Activated CD4-positive, alpha-beta T cell treated with anti-CD3 and anti-CD28 coated beads, Interleukin-2, amount 50 U/mL, for 16 hours (primary cell): ENCODE measurements at regions not wholly inside any gene's neighbourhood (a gene's known extent, or its start where the extent isn't known, plus 50 kb on each side); places are given as distances from the start of the nearest gene placed in this dataset.
"Not testable (repeated sequence)": the region's sequence is repeated elsewhere in the genome, so short reads cannot be mapped to it uniquely, and the experiment has no call there.

Experiments used
- DNase-seq: peaks from one replicate; pipeline ENCODE4 v3.0.0-alpha.2; 2020

GRCh38 chr1:73766786-73767348 is 431.1 kb downstream of the LRRIQ3 start:
- DNase-seq: no peak

DNA sequence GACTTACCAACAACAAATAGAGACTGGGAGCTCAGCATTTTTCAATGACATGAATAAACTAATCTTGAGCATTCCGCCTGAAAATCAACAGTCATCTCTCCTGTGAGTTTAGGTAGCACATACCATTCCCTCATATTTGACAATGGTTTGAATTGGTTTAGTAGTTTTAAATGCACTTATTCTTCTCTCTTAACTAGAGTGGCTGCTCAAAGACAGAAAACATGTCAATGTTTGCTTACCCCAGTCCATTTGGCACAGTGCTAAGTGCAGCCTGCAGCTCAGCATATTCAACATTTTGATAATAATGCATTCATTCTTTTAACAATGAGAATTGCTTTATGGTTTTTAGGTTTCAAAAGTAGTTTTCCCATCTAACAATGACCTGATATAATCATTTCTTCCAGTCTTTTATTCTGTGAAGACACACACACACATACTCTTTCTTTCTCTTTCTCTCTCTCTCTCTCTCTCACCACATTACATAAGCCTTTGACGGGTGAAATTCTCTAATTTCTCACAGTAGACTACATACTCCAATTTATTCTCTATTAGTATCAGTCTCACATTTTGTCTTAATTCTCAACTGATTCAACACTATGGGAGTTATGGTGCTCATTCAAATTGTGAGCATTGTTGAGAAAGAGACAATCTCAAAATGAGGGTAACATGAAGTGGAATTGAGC is 432.3 kb downstream of the LRRIQ3 start:
- DNase-seq: no peak

DNA sequence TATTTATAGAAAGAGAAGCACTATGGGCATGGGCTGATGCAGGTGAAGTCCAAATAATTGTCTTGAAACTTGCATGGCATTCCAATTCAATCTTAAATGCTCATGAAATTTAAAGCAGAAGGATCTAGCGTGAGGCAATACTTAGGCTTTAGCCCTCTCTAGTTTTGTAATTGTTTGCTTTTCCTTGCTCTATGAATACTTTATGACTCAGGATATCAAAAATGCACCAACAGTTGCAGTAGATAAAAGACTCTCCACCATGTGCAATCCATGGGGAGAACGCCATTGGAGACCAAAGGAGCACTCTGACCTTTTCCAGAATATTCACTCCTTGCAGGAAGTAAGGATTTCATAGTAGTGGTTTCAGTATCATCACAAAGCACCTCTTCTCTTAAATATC is 436.4 kb downstream of the LRRIQ3 start:
- no peak for DNase-seq

DNA sequence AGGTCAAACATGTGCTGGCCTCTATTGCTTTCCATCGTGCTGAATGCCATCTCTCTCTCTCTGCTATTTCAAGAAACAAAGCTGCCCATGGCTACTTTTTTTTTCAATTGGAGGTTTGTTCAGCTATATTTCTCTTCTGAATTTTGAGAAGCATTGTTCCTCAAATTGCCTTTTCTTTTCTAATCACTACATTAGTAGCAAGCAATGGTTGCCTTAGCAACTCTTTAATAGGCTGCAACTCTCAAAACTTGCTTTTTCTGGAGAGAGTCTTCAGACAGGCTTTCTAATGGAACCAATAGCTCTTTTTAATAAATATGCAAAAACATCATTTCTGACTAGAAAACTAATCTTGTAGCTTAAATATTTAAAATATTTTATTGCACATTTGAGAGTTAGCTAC is 439.0 kb downstream of the LRRIQ3 start:
- no peak for DNase-seq

DNA sequence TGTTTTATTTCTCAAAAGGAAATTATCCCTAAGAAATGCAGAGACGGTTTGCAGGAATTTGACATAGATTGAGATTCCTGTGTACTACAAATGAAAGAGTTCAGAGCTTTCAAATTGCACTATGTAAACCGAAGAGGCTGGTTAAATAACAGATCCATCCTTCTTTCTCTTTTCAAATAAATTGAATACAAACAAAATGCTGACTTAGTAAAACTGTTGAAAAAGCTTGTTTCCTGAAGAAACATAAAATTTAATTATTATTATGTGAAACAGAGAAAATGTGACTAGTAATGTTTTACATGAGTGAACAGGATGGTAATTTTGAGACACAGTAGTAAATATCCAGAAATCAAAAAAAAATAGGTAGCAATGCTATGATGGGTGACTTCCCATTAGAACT is 441.2 kb downstream of the LRRIQ3 start:
- DNase-seq: no peak

DNA sequence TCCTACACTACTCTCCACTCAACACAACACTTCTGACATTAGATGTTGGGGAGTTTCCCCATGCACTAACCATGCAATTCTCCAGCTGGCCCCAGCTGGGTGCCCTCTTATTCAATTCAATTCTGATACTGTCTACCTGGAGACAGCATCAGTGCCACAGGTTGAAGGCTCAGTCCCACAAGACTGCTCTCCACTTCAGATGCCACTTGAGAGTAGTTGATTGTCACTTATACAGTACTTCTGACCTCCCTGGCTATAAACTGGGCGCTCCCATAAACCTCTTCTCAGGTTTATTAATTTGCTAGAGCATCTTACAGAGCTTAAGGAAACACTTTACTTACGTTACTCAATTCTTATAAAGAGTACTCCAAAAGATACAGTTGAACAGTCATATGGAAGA is 442.3 kb downstream of the LRRIQ3 start:
- DNase-seq: no peak

GRCh38 chr1:73749996-73750395 is 448.0 kb downstream of the LRRIQ3 start:
- no peak for DNase-seq

DNA sequence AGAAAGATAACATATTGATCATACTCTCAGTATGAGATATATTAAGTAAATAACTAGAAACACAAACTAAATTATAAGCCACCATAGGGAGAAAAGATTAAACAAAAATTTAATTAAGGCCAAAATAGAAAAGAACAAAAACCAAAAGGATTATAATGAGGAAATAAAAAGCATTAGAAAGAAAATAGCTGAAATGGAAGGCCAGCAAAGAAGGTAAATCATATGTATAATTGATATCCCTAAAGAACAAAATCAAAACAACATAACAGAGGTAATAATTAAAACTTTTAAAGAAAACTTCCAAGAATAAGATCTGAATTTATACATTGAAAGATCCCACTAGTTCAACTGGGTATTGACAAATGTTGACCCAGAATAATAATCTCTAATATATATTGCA is 453.0 kb downstream of the LRRIQ3 start:
- no peak for DNase-seq

DNA sequence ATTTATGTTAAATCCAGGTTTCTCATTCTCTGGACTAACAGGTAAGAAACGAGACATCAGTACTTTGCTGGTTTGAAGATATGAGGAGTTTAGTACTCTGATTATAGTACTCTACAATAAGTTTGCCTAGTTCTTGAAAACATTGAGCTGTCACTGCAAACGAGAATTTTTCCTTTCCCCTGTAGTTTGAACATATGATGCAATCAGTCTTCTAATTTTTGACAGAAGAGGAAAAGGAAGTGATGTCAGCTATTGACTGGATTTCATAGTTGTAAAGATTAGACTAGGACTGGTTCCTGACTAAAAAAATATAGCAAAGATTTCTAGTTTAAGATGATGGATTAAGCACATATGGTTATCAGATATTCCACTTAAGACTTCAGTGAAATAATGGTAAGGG is 461.9 kb downstream of the LRRIQ3 start:
- no peak for DNase-seq

DNA sequence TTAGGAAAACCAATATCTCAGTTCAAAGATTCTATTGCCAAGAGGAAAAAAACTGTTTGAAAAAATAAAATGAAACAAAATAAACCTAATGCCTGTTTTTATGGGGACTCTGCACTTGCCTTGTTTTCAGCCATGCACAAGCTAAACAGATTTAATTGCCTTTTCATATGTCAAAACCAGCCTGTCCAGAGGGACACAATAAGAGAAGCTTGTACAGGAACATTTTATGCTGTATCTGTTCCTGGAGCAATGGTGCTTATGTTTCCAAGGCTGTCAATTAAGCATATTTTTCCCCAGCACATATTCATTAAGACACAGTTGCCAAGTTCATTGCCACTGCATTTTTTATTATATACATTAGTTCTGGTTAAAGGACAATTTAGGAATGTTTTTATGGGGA is 470.9 kb downstream of the LRRIQ3 start:
- no peak for DNase-seq

- DNase-seq: no peak
These were observed 475.9 kb downstream of the LRRIQ3 start for GRCh38 chr1:73722055-73722454.

DNA sequence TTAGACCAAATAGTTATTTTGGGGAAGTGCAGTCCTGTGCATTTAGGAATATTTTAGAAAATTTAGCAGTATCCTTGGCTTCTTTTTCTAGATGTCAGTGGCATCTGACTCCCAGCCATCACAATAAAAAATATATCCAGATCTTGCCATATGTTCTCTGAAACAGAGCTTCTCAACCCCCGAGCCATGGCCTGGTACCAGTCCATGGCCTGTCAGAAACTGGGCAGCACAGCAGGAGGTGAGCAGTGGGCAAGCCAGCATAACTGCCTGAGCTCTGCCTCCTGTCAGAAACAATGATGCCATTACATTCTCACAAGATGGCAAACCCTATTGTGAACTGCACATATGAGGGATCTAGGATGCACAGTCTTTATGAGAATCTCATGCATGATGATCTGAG is 480.0 kb downstream of the LRRIQ3 start:
- no peak for DNase-seq

- DNase-seq: no peak
These were observed 486.9 kb downstream of the LRRIQ3 start for GRCh38 chr1:73711089-73711488.

- no peak for DNase-seq
These were observed 496.1 kb downstream of the LRRIQ3 start for GRCh38 chr1:73701826-73702225.

DNA sequence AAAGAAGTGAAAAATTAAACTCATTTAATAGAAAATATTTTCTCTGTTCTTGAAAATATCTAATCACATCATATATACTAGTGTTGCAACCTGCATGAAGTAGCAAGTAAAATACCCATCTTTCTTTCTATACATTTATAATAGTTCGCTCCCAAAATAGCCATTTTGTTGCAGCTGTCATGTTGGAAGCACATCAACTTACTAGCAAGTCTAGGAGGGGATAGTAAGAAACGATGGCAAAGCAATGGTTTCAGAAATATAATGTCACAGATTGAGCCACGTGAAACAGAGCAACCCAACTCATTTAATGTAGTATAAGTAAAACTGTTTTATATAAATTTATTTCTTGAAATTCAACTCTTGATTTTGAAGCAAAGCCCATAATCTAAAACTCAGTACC is 521.8 kb downstream of the LRRIQ3 start:
- no peak for DNase-seq

- peak; percentile 2 for DNase-seq
These were observed 522.9 kb downstream of the LRRIQ3 start for GRCh38 chr1:73674945-73675561.

GRCh38 chr1:73673971-73674370 is 524.0 kb downstream of the LRRIQ3 start:
- no peak for DNase-seq

- no peak for DNase-seq
These were observed 526.4 kb downstream of the LRRIQ3 start for GRCh38 chr1:73671530-73671929.

GRCh38 chr1:73667959-73668358 is 530.0 kb downstream of the LRRIQ3 start:
- DNase-seq: not testable (repeated sequence)

- DNase-seq: no peak
These were observed 535.5 kb downstream of the LRRIQ3 start for GRCh38 chr1:73662526-73662925.

- DNase-seq: no peak
These were observed 538.8 kb downstream of the LRRIQ3 start for GRCh38 chr1:73659136-73659535.

DNA sequence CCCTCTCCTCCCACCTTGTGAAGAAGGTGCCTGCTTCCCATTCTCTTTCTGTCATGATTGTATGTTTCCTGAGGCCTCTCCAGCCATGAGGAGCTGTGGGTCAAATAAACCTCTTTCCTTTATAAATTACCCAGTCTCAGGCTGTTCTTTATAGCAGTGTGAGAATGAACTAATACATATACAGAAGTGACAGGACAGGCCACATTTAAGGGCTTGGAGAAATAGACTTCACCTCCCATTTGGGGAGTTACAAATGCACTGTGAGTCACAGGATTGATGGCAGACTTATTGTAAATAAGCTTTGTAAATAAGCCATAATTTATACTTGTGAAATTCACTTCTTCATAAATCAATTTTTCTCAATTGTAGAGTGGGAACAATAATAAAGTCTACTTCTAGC is 543.3 kb downstream of the LRRIQ3 start:
- DNase-seq: no peak

- no peak for DNase-seq
These were observed 553.8 kb downstream of the LRRIQ3 start for GRCh38 chr1:73644198-73644597.

DNA sequence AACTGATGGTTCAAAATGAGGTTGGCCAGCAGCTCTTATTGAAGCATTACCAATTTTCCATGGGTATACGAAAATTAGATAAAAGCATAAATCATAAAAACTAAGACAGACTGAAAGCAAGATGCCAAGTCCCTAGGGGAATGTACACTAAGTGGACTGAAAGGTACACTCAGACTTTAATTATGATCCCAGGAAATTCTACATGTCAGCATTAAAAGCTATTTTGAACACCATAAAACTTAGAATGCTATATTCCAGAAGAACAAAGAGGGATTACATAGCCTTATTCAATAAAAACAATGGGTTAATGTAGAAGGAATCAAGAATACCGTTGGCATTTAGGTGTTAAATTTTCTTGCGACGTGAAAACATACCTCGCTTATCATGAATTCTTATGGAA is 558.5 kb downstream of the LRRIQ3 start:
- no peak for DNase-seq

- DNase-seq: no peak
These were observed 560.7 kb downstream of the LRRIQ3 start for GRCh38 chr1:73637264-73637663.
